ENCODE measurements at regions not wholly inside any gene's neighbourhood (a gene's known extent, or its start where the extent isn't known, plus 50 kb on each side); places are given as distances from the start of the nearest gene placed in this dataset.

GRCh38 chr3:13260259-13261103, 159.6 kb downstream of the NUP210 start:
- DNase-seq: no peak
- Histone ChIP-seq H3K27ac (no peak overlapping the region), H3K36me3 (no peaks in the 10 kb centered on the region), H3K9me3 (peaks cover 0 to 3% (median 0%) of the 10 kb centered on the region in 4 donors), H3K4me3 (no peak overlapping the region), H3K27me3 (peaks cover 0 to 38% (median 0%) of the 10 kb centered on the region in 3 donors), H3K4me1 (peaks cover 0 to 6% (median 0%) of the 10 kb centered on the region in 4 donors)
- 68 to 79% (median 77%) methylated on average over 12 to 15 of the region's 15 CpGs for WGBS, 5 donors
- intact Hi-C loops (cut with DNase I; ENCODE audit: low total_unique reads): no loop called here
- TF ChIP-seq, protein P1, sequence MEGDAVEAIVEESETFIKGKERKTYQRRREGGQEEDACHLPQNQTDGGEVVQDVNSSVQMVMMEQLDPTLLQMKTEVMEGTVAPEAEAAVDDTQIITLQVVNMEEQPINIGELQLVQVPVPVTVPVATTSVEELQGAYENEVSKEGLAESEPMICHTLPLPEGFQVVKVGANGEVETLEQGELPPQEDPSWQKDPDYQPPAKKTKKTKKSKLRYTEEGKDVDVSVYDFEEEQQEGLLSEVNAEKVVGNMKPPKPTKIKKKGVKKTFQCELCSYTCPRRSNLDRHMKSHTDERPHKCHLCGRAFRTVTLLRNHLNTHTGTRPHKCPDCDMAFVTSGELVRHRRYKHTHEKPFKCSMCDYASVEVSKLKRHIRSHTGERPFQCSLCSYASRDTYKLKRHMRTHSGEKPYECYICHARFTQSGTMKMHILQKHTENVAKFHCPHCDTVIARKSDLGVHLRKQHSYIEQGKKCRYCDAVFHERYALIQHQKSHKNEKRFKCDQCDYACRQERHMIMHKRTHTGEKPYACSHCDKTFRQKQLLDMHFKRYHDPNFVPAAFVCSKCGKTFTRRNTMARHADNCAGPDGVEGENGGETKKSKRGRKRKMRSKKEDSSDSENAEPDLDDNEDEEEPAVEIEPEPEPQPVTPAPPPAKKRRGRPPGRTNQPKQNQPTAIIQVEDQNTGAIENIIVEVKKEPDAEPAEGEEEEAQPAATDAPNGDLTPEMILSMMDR (IDR thresholded peaks at IDR 0.05): no peak
- no peak for TF ChIP-seq POLR2A (IDR thresholded peaks at IDR 0.05)
- TF ChIP-seq POLR2AphosphoS5 (IDR thresholded peaks at IDR 0.05): no peak
- no peak for TF ChIP-seq EP300 (IDR thresholded peaks at IDR 0.05)

DNA sequence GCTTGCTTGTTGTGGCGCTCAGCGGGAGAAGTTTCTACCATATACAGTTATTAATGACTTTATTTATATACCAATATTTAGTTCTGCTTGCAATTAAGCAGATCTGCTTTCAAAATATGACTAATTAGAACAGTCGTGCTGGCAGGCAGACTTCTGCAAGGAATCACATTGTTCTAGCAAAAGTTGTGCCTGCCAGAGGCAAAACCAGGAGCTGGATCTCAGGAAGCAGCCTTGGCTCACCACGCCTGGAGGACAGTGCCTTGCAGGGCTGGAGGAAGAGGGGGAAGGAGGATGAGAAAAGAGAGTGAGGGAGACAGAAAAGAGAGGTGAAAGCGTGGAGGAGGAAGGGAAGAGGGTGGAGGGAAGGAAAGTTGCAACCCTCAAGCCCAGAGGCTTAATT, 160.3 kb downstream of the NUP210 start:
- TF ChIP-seq POLR2A (IDR thresholded peaks at IDR 0.05): no peak
- TF ChIP-seq EP300 (IDR thresholded peaks at IDR 0.05): no peak
- TF ChIP-seq POLR2AphosphoS5 (IDR thresholded peaks at IDR 0.05): no peak
- TF ChIP-seq, protein P1 (IDR thresholded peaks at IDR 0.05): no peak
- DNase-seq: no peak
- H3K4me1 ChIP-seq: peaks cover 0 to 6% (median 0%) of the 10 kb centered on the region in 4 donors
- WGBS, 5 donors: 56 to 62% (median 58%) methylated on average over 5 of the region's 5 CpGs
- no peaks in the 10 kb centered on the region for H3K9me3 ChIP-seq
- no peaks in the 10 kb centered on the region for H3K36me3 ChIP-seq
- H3K27ac ChIP-seq: no peak overlapping the region
- intact Hi-C loops (cut with DNase I; ENCODE audit: low total_unique reads): no loop called here
- peaks cover 0 to 40% (median 0%) of the 10 kb centered on the region in 3 donors for H3K27me3 ChIP-seq
- no peak overlapping the region for H3K4me3 ChIP-seq

GRCh38 chr3:13258986-13259514, 161.1 kb downstream of the NUP210 start:
- Histone ChIP-seq H3K9me3 (no peaks in the 10 kb centered on the region), H3K27ac (no peak overlapping the region), H3K4me1 (peaks cover 0 to 3% (median 0%) of the 10 kb centered on the region in 4 donors), H3K27me3 (peaks cover 0 to 41% (median 0%) of the 10 kb centered on the region in 3 donors), H3K36me3 (no peaks in the 10 kb centered on the region), H3K4me3 (no peak overlapping the region)
- TF ChIP-seq POLR2A (IDR thresholded peaks at IDR 0.05): no peak
- no peak for TF ChIP-seq EP300 (IDR thresholded peaks at IDR 0.05)
- no peak for TF ChIP-seq POLR2AphosphoS5 (IDR thresholded peaks at IDR 0.05)
- 65 to 87% (median 76%) methylated on average over 8 to 9 of the region's 9 CpGs for WGBS, 5 donors
- no peak for DNase-seq
- intact Hi-C loops (cut with DNase I; ENCODE audit: low total_unique reads): no loop called here

DNA sequence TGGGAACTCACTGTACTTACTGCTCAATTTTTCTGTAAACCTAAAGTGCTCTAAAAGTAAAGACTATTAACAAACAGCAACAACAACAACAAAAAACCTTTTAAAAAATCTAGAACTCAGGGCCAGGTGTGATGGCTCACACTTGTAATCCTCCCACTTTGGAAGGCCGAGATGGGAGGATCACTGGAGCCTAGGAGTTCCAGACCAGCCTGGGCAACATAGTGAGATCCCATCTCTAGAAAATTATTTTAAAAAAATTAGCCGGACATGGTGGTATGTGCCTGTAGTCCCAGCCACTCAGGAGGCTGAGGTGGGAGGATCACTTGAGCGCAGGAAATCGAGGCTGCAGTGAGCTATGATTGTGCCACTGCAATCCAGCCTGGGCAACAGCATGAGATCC, 161.8 kb downstream of the NUP210 start:
- H3K9me3 ChIP-seq: no peaks in the 10 kb centered on the region
- TF ChIP-seq POLR2A (IDR thresholded peaks at IDR 0.05): no peak
- TF ChIP-seq EP300 (IDR thresholded peaks at IDR 0.05): no peak
- TF ChIP-seq, protein P1 (IDR thresholded peaks at IDR 0.05): no peak
- no peak for TF ChIP-seq POLR2AphosphoS5 (IDR thresholded peaks at IDR 0.05)
- WGBS, 5 donors: 76 to 84% (median 78%) methylated on average over 4 of the region's 4 CpGs
- H3K36me3 ChIP-seq: no peaks in the 10 kb centered on the region
- no peak overlapping the region for H3K4me3 ChIP-seq
- H3K27ac ChIP-seq: no peak overlapping the region
- peaks cover 0 to 34% (median 0%) of the 10 kb centered on the region in 3 donors for H3K27me3 ChIP-seq
- no peak for DNase-seq
- intact Hi-C loops (cut with DNase I; ENCODE audit: low total_unique reads): no loop called here
- no peaks in the 10 kb centered on the region for H3K4me1 ChIP-seq

Measured in stomach (tissue), 8 donors.